ENCODE measurements at regions not wholly inside any gene's neighbourhood (a gene's known extent, or its start where the extent isn't known, plus 50 kb on each side); places are given as distances from the start of the nearest gene placed in this dataset.

DNA sequence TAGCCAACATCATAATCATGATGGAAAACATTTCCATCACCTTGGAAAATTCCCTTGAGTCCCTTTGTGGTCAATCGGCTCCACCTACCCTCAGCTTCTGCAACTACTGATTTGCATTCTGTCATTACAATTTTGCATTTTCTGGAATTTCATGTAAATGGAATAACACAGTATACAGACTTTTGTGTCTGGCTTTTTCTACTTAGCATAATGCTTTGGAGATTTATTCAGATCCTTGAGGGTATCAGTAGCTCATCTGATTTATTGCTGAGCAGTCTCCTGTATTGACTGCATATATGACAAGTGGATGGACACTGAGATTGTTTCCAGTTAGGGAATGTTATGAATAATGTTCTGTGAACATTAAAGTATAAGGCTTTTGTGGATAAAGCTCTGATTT, 358.3 kb downstream of the USP25 start:
- Histone ChIP-seq H2AFZ (no peak overlapping the region), H3K27ac (no peak overlapping the region), H3K9ac (no peak overlapping the region), H3K27me3 (replicated peaks; ENCODE audit: insufficient read depth) (no peaks in the 10 kb centered on the region), H3F3A (ENCODE audit: insufficient read depth) (peaks cover 19% of the 10 kb centered on the region), H3K4me3 (no peak overlapping the region), H3K4me1 (ENCODE audit: insufficient read depth) (peaks cover 17% of the 10 kb centered on the region), H3K4me2 (ENCODE audit: unreplicated experiment) (no peak overlapping the region), H3K79me2 (ENCODE audit: insufficient read depth) (no peaks in the 10 kb centered on the region), H4K20me1 (ENCODE audit: insufficient read depth) (no peaks in the 10 kb centered on the region), H3K9me2 (ENCODE audit: insufficient read depth) (no peaks in the 10 kb centered on the region), H3K9me3 (ENCODE audit: low read depth) (no peaks in the 10 kb centered on the region), H3K36me3 (ENCODE audit: low read depth) (no peaks in the 10 kb centered on the region)
- WGBS, 2 experiments (ENCODE audit: low coverage in 1 of 2, low lambda C conversion rate in 2 of 2, missing lambda C conversion rate in 2 of 2) = 57% methylated on average over 1 of the region's 1 CpG
- in situ Hi-C loops (cut with MboI) = loop anchor here (10.0 to 25.0 kb wide), 3 partner anchors 107 to 499 kb away; no protein-coding TSS in a partner anchor
- DNase-seq = no peak
- TF ChIP-seq EZH2 (IDR thresholded peaks at IDR 0.05; ENCODE audit: insufficient read depth, poor library complexity, severe bottlenecking) = no peak
- TF ChIP-seq EZH2phosphoT487 (IDR thresholded peaks at IDR 0.05; ENCODE audit: insufficient read depth, low read depth) = no peak

DNA sequence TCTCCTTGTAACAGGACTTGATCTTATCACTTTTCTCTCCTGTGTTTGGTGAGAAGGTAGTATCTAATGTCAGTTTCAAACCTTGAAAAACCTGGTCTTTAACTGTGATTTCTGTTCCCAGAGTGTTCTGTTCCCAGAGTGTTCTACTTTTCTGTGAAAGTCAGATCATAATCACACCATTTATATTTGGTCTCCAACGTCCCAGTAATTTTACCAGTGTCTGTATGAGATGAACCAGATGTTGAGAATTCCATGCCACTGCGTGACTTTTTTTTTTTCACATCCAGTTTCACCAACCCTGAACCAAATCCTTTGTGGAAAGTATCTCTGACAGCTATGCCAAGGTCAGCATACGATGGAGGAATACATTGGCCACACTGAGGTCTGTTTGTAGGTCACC, 365.2 kb downstream of the USP25 start:
- H3F3A ChIP-seq (ENCODE audit: insufficient read depth) = no peaks in the 10 kb centered on the region
- H3K9me2 ChIP-seq (ENCODE audit: insufficient read depth) = no peaks in the 10 kb centered on the region; the same call in 1 of the 2 replicates
- no peak overlapping the region for H3K9ac ChIP-seq
- H3K4me2 ChIP-seq (ENCODE audit: unreplicated experiment) = no peak overlapping the region
- no peak overlapping the region for H3K27ac ChIP-seq
- no peaks in the 10 kb centered on the region for H3K27me3 ChIP-seq (replicated peaks; ENCODE audit: insufficient read depth)
- H2AFZ ChIP-seq = no peak overlapping the region
- WGBS, 2 experiments (ENCODE audit: low coverage in 1 of 2, low lambda C conversion rate in 2 of 2, missing lambda C conversion rate in 2 of 2) = 69% methylated on average over 3 of the region's 3 CpGs
- H3K9me3 ChIP-seq (ENCODE audit: low read depth) = no peaks in the 10 kb centered on the region
- in situ Hi-C loops (cut with MboI) = loop anchor here (25.0 kb wide), 1 partner anchor 492 kb away; no protein-coding TSS in a partner anchor
- no peaks in the 10 kb centered on the region for H4K20me1 ChIP-seq (ENCODE audit: insufficient read depth)
- no peaks in the 10 kb centered on the region for H3K79me2 ChIP-seq (ENCODE audit: insufficient read depth)
- TF ChIP-seq EZH2phosphoT487 (IDR thresholded peaks at IDR 0.05; ENCODE audit: insufficient read depth, low read depth) = no peak
- TF ChIP-seq EZH2 (IDR thresholded peaks at IDR 0.05; ENCODE audit: insufficient read depth, poor library complexity, severe bottlenecking) = no peak
- no peak overlapping the region for H3K4me3 ChIP-seq
- DNase-seq = no peak
- no peaks in the 10 kb centered on the region for H3K36me3 ChIP-seq (ENCODE audit: low read depth)
- no peaks in the 10 kb centered on the region for H3K4me1 ChIP-seq (ENCODE audit: insufficient read depth)

DNA sequence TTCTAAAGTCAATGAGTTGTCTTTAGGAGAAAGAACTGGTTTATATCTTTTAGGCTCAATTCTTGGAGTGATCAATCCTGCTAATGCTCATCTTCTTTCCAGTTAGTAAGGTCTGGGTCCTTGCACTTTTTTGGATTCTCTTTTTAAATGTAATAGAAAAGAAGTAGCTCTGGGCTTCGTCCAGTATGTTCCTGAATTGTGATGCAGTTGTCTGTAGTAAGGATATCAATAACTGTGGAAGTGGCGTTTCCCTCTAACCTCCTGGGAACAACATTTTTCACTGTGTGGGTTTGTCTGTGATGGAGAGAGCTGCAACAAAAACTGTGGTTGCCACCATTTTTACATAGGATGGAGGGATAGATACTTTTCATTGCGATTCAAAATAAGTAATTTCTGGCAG, 367.2 kb downstream of the USP25 start:
- H3F3A ChIP-seq (ENCODE audit: insufficient read depth) = no peaks in the 10 kb centered on the region
- no peak overlapping the region for H3K27ac ChIP-seq
- no peak for TF ChIP-seq EZH2phosphoT487 (IDR thresholded peaks at IDR 0.05; ENCODE audit: insufficient read depth, low read depth)
- no peak for TF ChIP-seq EZH2 (IDR thresholded peaks at IDR 0.05; ENCODE audit: insufficient read depth, poor library complexity, severe bottlenecking)
- no peaks in the 10 kb centered on the region for H3K4me1 ChIP-seq (ENCODE audit: insufficient read depth)
- no peaks in the 10 kb centered on the region for H3K79me2 ChIP-seq (ENCODE audit: insufficient read depth)
- no peak overlapping the region for H2AFZ ChIP-seq
- no peaks in the 10 kb centered on the region; the same call in 1 of the 2 replicates for H3K9me2 ChIP-seq (ENCODE audit: insufficient read depth)
- no peak overlapping the region for H3K4me3 ChIP-seq
- 88 to 97% methylated on average over 3 of the region's 3 CpGs for WGBS, 2 experiments (ENCODE audit: low coverage in 1 of 2, low lambda C conversion rate in 2 of 2, missing lambda C conversion rate in 2 of 2)
- no peak overlapping the region for H3K9ac ChIP-seq
- H3K9me3 ChIP-seq (ENCODE audit: low read depth) = no peaks in the 10 kb centered on the region
- H3K27me3 ChIP-seq (replicated peaks; ENCODE audit: insufficient read depth) = no peaks in the 10 kb centered on the region
- H4K20me1 ChIP-seq (ENCODE audit: insufficient read depth) = no peaks in the 10 kb centered on the region
- in situ Hi-C loops (cut with MboI) = loop anchor here (25.0 kb wide), 1 partner anchor 490 kb away; no protein-coding TSS in a partner anchor
- H3K36me3 ChIP-seq (ENCODE audit: low read depth) = no peaks in the 10 kb centered on the region
- H3K4me2 ChIP-seq (ENCODE audit: unreplicated experiment) = no peak overlapping the region
- DNase-seq = no peak

GRCh38 chr21:16102113-16102512, 372.3 kb downstream of the USP25 start:
- H3K79me2 ChIP-seq (ENCODE audit: insufficient read depth) = no peaks in the 10 kb centered on the region
- WGBS, 2 experiments (ENCODE audit: low coverage in 1 of 2, low lambda C conversion rate in 2 of 2, missing lambda C conversion rate in 2 of 2) = 29 to 36% methylated on average over 2 of the region's 2 CpGs
- in situ Hi-C loops (cut with MboI) = no loop called here
- no peaks in the 10 kb centered on the region for H3K27me3 ChIP-seq (replicated peaks; ENCODE audit: insufficient read depth)
- no peaks in the 10 kb centered on the region for H3F3A ChIP-seq (ENCODE audit: insufficient read depth)
- peak overlapping the region; percentile 67 for H2AFZ ChIP-seq
- H3K9me2 ChIP-seq (ENCODE audit: insufficient read depth) = no peaks in the 10 kb centered on the region; the same call in 1 of the 2 replicates
- peaks cover 4% of the 10 kb centered on the region; the same call in 1 of the 2 replicates for H3K4me1 ChIP-seq (ENCODE audit: insufficient read depth)
- H3K27ac ChIP-seq = no peak overlapping the region
- 0 out of 2 replicates have a peak, but pooled peaks cover 3% of the 10 kb centered on the region for H3K36me3 ChIP-seq (ENCODE audit: low read depth)
- H3K9me3 ChIP-seq (ENCODE audit: low read depth) = no peaks in the 10 kb centered on the region
- peak; percentile 40 for DNase-seq
- no peak for TF ChIP-seq EZH2 (IDR thresholded peaks at IDR 0.05; ENCODE audit: insufficient read depth, poor library complexity, severe bottlenecking)
- TF ChIP-seq EZH2phosphoT487 (IDR thresholded peaks at IDR 0.05; ENCODE audit: insufficient read depth, low read depth) = no peak
- H3K9ac ChIP-seq = no peak overlapping the region
- no peak overlapping the region for H3K4me3 ChIP-seq
- peak overlapping the region; percentile 47 for H3K4me2 ChIP-seq (ENCODE audit: unreplicated experiment)
- no peaks in the 10 kb centered on the region for H4K20me1 ChIP-seq (ENCODE audit: insufficient read depth)

All from GM23248 (cell line).